ENCODE measurements at regions not wholly inside any gene's neighbourhood (a gene's known extent, or its start where the extent isn't known, plus 50 kb on each side); places are given as distances from the start of the nearest gene placed in this dataset.

DNA sequence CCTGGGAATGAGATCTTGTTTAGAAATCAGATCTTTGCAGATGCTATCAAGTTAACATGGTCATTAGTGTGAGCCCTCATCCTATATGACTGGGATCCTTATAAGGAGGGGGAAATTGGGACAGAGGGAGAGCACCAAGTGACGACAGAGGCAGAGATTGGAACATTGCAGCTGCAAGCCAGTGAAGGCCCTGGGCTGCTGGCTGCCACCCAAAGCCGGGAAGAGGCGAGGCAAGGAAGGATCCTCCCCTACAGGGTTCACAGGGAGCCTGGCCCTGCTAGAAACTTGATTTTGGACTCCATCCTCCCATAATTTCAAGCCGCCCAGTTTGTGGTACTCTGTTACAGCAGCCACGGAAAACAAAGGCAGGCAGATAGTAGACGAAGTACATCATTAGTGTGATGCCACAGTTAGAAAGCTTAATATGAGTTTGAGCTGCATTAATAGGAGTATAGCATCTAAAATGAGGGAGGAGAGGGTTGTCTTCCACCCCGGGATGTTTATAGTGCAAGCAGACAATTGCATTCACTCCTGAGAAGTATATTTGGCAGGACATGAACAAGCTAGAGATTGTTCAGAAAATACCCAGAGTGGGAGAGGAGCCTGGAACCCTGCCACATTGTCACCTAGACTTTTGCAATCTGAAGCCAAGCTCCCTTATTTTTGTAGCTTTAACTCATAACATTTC is 56.8 kb upstream of the CLMP start:
- TF ChIP-seq ZNF274 (IDR thresholded peaks at IDR 0.05; ENCODE audit: low read depth, low read length) (no peak), YY1 (IDR thresholded peaks at IDR 0.05; ENCODE audit: insufficient read depth, insufficient read length) (no peak), SUZ12 (IDR thresholded peaks at IDR 0.05; ENCODE audit: extremely low read depth, insufficient read depth, insufficient read length) (no peak)

Measured in NT2/D1 (cell line).